ENCODE measurements at regions not wholly inside any gene's neighbourhood (a gene's known extent, or its start where the extent isn't known, plus 50 kb on each side); places are given as distances from the start of the nearest gene placed in this dataset.
"Not testable (repeated sequence)": the region's sequence is repeated elsewhere in the genome, so short reads cannot be mapped to it uniquely, and the experiment has no call there.

- Mint-ChIP-seq H3K27ac (ENCODE audit: unreplicated experiment) (no peak overlapping the region), H3K36me3 (ENCODE audit: low read depth, unreplicated experiment) (no peaks in the 10 kb centered on the region), H3K27me3 (ENCODE audit: unreplicated experiment) (peaks cover 1% of the 10 kb centered on the region), H3K4me3 (ENCODE audit: unreplicated experiment) (no peak overlapping the region), H3K9me3 (ENCODE audit: unreplicated experiment) (no peaks in the 10 kb centered on the region), H3K4me1 (ENCODE audit: unreplicated experiment) (no peaks in the 10 kb centered on the region)
- DNase-seq (ENCODE audit: low spot score): no peak
- no peak for TF ChIP-seq CTCF (IDR thresholded peaks at IDR 0.05; ENCODE audit: unreplicated experiment)
These were observed 340.2 kb upstream of the DKK2 start for GRCh38 chr4:107376293-107376692.

- Mint-ChIP-seq H3K4me1 (ENCODE audit: unreplicated experiment) (no peaks in the 10 kb centered on the region), H3K4me3 (ENCODE audit: unreplicated experiment) (no peak overlapping the region), H3K9me3 (ENCODE audit: unreplicated experiment) (no peaks in the 10 kb centered on the region), H3K36me3 (ENCODE audit: low read depth, unreplicated experiment) (no peaks in the 10 kb centered on the region), H3K27ac (ENCODE audit: unreplicated experiment) (no peak overlapping the region), H3K27me3 (ENCODE audit: unreplicated experiment) (peaks cover 1% of the 10 kb centered on the region)
- no peak for TF ChIP-seq CTCF (IDR thresholded peaks at IDR 0.05; ENCODE audit: unreplicated experiment)
- no peak for DNase-seq (ENCODE audit: low spot score)
These were observed 330.8 kb upstream of the DKK2 start for GRCh38 chr4:107366900-107367299.

- H3K4me1 Mint-ChIP-seq (ENCODE audit: unreplicated experiment): no peaks in the 10 kb centered on the region
- no peak overlapping the region for H3K4me3 Mint-ChIP-seq (ENCODE audit: unreplicated experiment)
- no peak for TF ChIP-seq CTCF (IDR thresholded peaks at IDR 0.05; ENCODE audit: unreplicated experiment)
- peaks cover 1% of the 10 kb centered on the region for H3K27me3 Mint-ChIP-seq (ENCODE audit: unreplicated experiment)
- DNase-seq (ENCODE audit: low spot score): no peak
- H3K36me3 Mint-ChIP-seq (ENCODE audit: low read depth, unreplicated experiment): no peaks in the 10 kb centered on the region
- H3K27ac Mint-ChIP-seq (ENCODE audit: unreplicated experiment): no peak overlapping the region
- H3K9me3 Mint-ChIP-seq (ENCODE audit: unreplicated experiment): no peaks in the 10 kb centered on the region
These were observed 330.1 kb upstream of the DKK2 start for GRCh38 chr4:107366016-107366735.

- H3K27ac Mint-ChIP-seq (ENCODE audit: unreplicated experiment): no peak overlapping the region
- no peaks in the 10 kb centered on the region for H3K36me3 Mint-ChIP-seq (ENCODE audit: low read depth, unreplicated experiment)
- H3K4me1 Mint-ChIP-seq (ENCODE audit: unreplicated experiment): no peaks in the 10 kb centered on the region
- H3K27me3 Mint-ChIP-seq (ENCODE audit: unreplicated experiment): peaks cover 1% of the 10 kb centered on the region
- no peaks in the 10 kb centered on the region for H3K9me3 Mint-ChIP-seq (ENCODE audit: unreplicated experiment)
- H3K4me3 Mint-ChIP-seq (ENCODE audit: unreplicated experiment): no peak overlapping the region
- DNase-seq (ENCODE audit: low spot score): no peak
- no peak for TF ChIP-seq CTCF (IDR thresholded peaks at IDR 0.05; ENCODE audit: unreplicated experiment)
These were observed 327.0 kb upstream of the DKK2 start for GRCh38 chr4:107363125-107363524.

GRCh38 chr4:107359208-107359607, 323.1 kb upstream of the DKK2 start:
- H3K4me3 Mint-ChIP-seq (ENCODE audit: unreplicated experiment): no peak overlapping the region
- H3K36me3 Mint-ChIP-seq (ENCODE audit: low read depth, unreplicated experiment): no peaks in the 10 kb centered on the region
- TF ChIP-seq CTCF (IDR thresholded peaks at IDR 0.05; ENCODE audit: unreplicated experiment): no peak
- no peaks in the 10 kb centered on the region for H3K9me3 Mint-ChIP-seq (ENCODE audit: unreplicated experiment)
- H3K27me3 Mint-ChIP-seq (ENCODE audit: unreplicated experiment): peaks cover 1% of the 10 kb centered on the region
- no peak overlapping the region for H3K27ac Mint-ChIP-seq (ENCODE audit: unreplicated experiment)
- no peaks in the 10 kb centered on the region for H3K4me1 Mint-ChIP-seq (ENCODE audit: unreplicated experiment)
- DNase-seq (ENCODE audit: low spot score): no peak

- not testable (repeated sequence) for H3K27ac Mint-ChIP-seq (ENCODE audit: unreplicated experiment); H3K4me1 Mint-ChIP-seq (ENCODE audit: unreplicated experiment); H3K9me3 Mint-ChIP-seq (ENCODE audit: unreplicated experiment); H3K27me3 Mint-ChIP-seq (ENCODE audit: unreplicated experiment); H3K4me3 Mint-ChIP-seq (ENCODE audit: unreplicated experiment); H3K36me3 Mint-ChIP-seq (ENCODE audit: low read depth, unreplicated experiment)
- peak; percentile 11 for DNase-seq (ENCODE audit: low spot score)
These were observed 318.2 kb upstream of the DKK2 start for GRCh38 chr4:107354304-107354703.

Data from endothelial cell (in vitro differentiated cells).